ENCODE measurements at regions not wholly inside any gene's neighbourhood (a gene's known extent, or its start where the extent isn't known, plus 50 kb on each side); places are given as distances from the start of the nearest gene placed in this dataset.

- TF ChIP-seq CTCF (IDR thresholded peaks at IDR 0.05): no peak
- Histone ChIP-seq H3K4me1 (no peaks in the 10 kb centered on the region), H3K4me3 (no peak overlapping the region), H3K9me3 (no peaks in the 10 kb centered on the region), H3K27me3 (no peaks in the 10 kb centered on the region), H3K36me3 (no peaks in the 10 kb centered on the region), H3K27ac (no peak overlapping the region)
- DNase-seq (ENCODE audit: low spot score): no peak
Measured at GRCh38 chr5:87076931-87077330, 190.8 kb upstream of the RASA1 start.

- Histone ChIP-seq H3K36me3 (no peaks in the 10 kb centered on the region), H3K27ac (no peak overlapping the region), H3K9me3 (no peaks in the 10 kb centered on the region), H3K4me3 (no peak overlapping the region), H3K4me1 (no peaks in the 10 kb centered on the region), H3K27me3 (no peaks in the 10 kb centered on the region)
- DNase-seq (ENCODE audit: low spot score): no peak
- no peak for TF ChIP-seq CTCF (IDR thresholded peaks at IDR 0.05)
Measured at GRCh38 chr5:87079219-87079618, 188.5 kb upstream of the RASA1 start.

- H3K9me3 ChIP-seq: no peaks in the 10 kb centered on the region
- TF ChIP-seq CTCF (IDR thresholded peaks at IDR 0.05): no peak
- H3K27me3 ChIP-seq: no peaks in the 10 kb centered on the region
- no peaks in the 10 kb centered on the region for H3K36me3 ChIP-seq
- H3K4me3 ChIP-seq: no peak overlapping the region
- no peaks in the 10 kb centered on the region for H3K4me1 ChIP-seq
- H3K27ac ChIP-seq: no peak overlapping the region
- DNase-seq (ENCODE audit: low spot score): no peak
Measured at GRCh38 chr5:87081016-87081415, 186.7 kb upstream of the RASA1 start.

- no peak for TF ChIP-seq CTCF (IDR thresholded peaks at IDR 0.05)
- H3K4me1 ChIP-seq: no peaks in the 10 kb centered on the region
- DNase-seq (ENCODE audit: low spot score): no peak
- no peaks in the 10 kb centered on the region for H3K27me3 ChIP-seq
- H3K4me3 ChIP-seq: no peak overlapping the region
- no peaks in the 10 kb centered on the region for H3K36me3 ChIP-seq
- no peaks in the 10 kb centered on the region for H3K9me3 ChIP-seq
- no peak overlapping the region for H3K27ac ChIP-seq
Measured at GRCh38 chr5:87081511-87082372, 185.9 kb upstream of the RASA1 start.

- TF ChIP-seq CTCF (IDR thresholded peaks at IDR 0.05): no peak
- DNase-seq (ENCODE audit: low spot score): no peak
- H3K9me3 ChIP-seq: no peaks in the 10 kb centered on the region
- H3K4me3 ChIP-seq: no peak overlapping the region
- H3K4me1 ChIP-seq: no peaks in the 10 kb centered on the region
- H3K27ac ChIP-seq: no peak overlapping the region
- no peaks in the 10 kb centered on the region for H3K27me3 ChIP-seq
- H3K36me3 ChIP-seq: no peaks in the 10 kb centered on the region
Measured at GRCh38 chr5:87094347-87094746, 173.3 kb upstream of the RASA1 start.

GRCh38 chr5:87094833-87095232 is 172.8 kb upstream of the RASA1 start:
- no peak for TF ChIP-seq CTCF (IDR thresholded peaks at IDR 0.05)
- no peak for DNase-seq (ENCODE audit: low spot score)
- H3K4me1 ChIP-seq: no peaks in the 10 kb centered on the region
- no peak overlapping the region for H3K4me3 ChIP-seq
- no peaks in the 10 kb centered on the region for H3K9me3 ChIP-seq
- H3K27me3 ChIP-seq: no peaks in the 10 kb centered on the region
- H3K27ac ChIP-seq: no peak overlapping the region
- no peaks in the 10 kb centered on the region for H3K36me3 ChIP-seq
